ENCODE measurements at regions not wholly inside any gene's neighbourhood (a gene's known extent, or its start where the extent isn't known, plus 50 kb on each side); places are given as distances from the start of the nearest gene placed in this dataset.

GRCh38 chr6:40042232-40042631 is 108.0 kb upstream of the MOCS1 start:
- Histone ChIP-seq H3K79me2 (ENCODE audit: control insufficient read depth, low read length) (no peaks in the 10 kb centered on the region), H3K4me1 (ENCODE audit: control insufficient read depth, low read length) (no peaks in the 10 kb centered on the region), H3K4me2 (ENCODE audit: low read length) (no peak overlapping the region), H3F3A (ENCODE audit: control insufficient read depth, insufficient read depth) (no peaks in the 10 kb centered on the region), H3K27me3 (ENCODE audit: control insufficient read depth, low read length) (no peaks in the 10 kb centered on the region), H3K36me3 (ENCODE audit: control insufficient read depth, low read length) (no peaks in the 10 kb centered on the region), H4K20me1 (ENCODE audit: control insufficient read depth, insufficient read depth, low read depth, low read length) (no peaks in the 10 kb centered on the region), H3K4me3 (ENCODE audit: low read length) (no peak overlapping the region), H3K9me2 (replicated peaks; ENCODE audit: control insufficient read depth, low read length) (no peaks in the 10 kb centered on the region; the same call in 1 of the 2 replicates), H3K27ac (ENCODE audit: low read depth, low read length) (no peak overlapping the region), H3K9me3 (ENCODE audit: control insufficient read depth, insufficient read depth, low read length) (no peaks in the 10 kb centered on the region)
- TF ChIP-seq, protein P1, sequence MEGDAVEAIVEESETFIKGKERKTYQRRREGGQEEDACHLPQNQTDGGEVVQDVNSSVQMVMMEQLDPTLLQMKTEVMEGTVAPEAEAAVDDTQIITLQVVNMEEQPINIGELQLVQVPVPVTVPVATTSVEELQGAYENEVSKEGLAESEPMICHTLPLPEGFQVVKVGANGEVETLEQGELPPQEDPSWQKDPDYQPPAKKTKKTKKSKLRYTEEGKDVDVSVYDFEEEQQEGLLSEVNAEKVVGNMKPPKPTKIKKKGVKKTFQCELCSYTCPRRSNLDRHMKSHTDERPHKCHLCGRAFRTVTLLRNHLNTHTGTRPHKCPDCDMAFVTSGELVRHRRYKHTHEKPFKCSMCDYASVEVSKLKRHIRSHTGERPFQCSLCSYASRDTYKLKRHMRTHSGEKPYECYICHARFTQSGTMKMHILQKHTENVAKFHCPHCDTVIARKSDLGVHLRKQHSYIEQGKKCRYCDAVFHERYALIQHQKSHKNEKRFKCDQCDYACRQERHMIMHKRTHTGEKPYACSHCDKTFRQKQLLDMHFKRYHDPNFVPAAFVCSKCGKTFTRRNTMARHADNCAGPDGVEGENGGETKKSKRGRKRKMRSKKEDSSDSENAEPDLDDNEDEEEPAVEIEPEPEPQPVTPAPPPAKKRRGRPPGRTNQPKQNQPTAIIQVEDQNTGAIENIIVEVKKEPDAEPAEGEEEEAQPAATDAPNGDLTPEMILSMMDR (IDR thresholded peaks at IDR 0.05; ENCODE audit: low read depth, low read length, poor library complexity, severe bottlenecking) = no peak
- TF ChIP-seq EZH2phosphoT487 (IDR thresholded peaks at IDR 0.05; ENCODE audit: borderline replicate concordance, low read length) = no peak

DNA sequence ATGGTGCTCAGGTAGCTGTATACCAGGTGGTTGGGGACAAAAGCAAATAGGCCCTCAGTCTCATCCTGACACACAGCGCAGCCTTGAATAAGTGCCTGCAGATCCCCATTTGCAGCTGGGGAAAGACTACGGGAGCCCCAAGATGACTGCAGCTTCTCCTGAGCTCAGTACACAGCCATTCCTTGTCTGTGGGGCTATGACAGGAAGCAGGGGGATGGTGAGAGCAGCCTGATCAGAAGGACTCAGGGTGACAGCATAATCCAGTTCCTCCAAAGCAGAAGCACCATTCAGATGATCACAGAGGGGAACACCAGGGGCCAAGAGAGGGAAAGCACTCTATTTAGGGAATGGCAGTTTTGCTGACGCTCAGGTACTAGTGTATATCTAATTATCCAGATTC is 104.8 kb upstream of the MOCS1 start:
- Histone ChIP-seq H3K4me3 (ENCODE audit: low read length) (no peak overlapping the region), H3K36me3 (ENCODE audit: control insufficient read depth, low read length) (no peaks in the 10 kb centered on the region), H3K27ac (ENCODE audit: low read depth, low read length) (no peak overlapping the region), H3F3A (ENCODE audit: control insufficient read depth, insufficient read depth) (no peaks in the 10 kb centered on the region), H3K9me3 (ENCODE audit: control insufficient read depth, insufficient read depth, low read length) (no peaks in the 10 kb centered on the region), H3K27me3 (ENCODE audit: control insufficient read depth, low read length) (no peaks in the 10 kb centered on the region), H3K79me2 (ENCODE audit: control insufficient read depth, low read length) (no peaks in the 10 kb centered on the region), H3K4me1 (ENCODE audit: control insufficient read depth, low read length) (no peaks in the 10 kb centered on the region), H3K4me2 (ENCODE audit: low read length) (no peak overlapping the region), H3K9me2 (replicated peaks; ENCODE audit: control insufficient read depth, low read length) (no peaks in the 10 kb centered on the region; the same call in 1 of the 2 replicates), H4K20me1 (ENCODE audit: control insufficient read depth, insufficient read depth, low read depth, low read length) (no peaks in the 10 kb centered on the region)
- TF ChIP-seq, protein P1 (IDR thresholded peaks at IDR 0.05; ENCODE audit: low read depth, low read length, poor library complexity, severe bottlenecking) = no peak
- TF ChIP-seq EZH2phosphoT487 (IDR thresholded peaks at IDR 0.05; ENCODE audit: borderline replicate concordance, low read length) = no peak

GRCh38 chr6:40038626-40039025 is 104.4 kb upstream of the MOCS1 start:
- H3K36me3 ChIP-seq (ENCODE audit: control insufficient read depth, low read length) = no peaks in the 10 kb centered on the region
- no peaks in the 10 kb centered on the region; the same call in 1 of the 2 replicates for H3K9me2 ChIP-seq (replicated peaks; ENCODE audit: control insufficient read depth, low read length)
- no peaks in the 10 kb centered on the region for H3K79me2 ChIP-seq (ENCODE audit: control insufficient read depth, low read length)
- no peaks in the 10 kb centered on the region for H3F3A ChIP-seq (ENCODE audit: control insufficient read depth, insufficient read depth)
- no peaks in the 10 kb centered on the region for H4K20me1 ChIP-seq (ENCODE audit: control insufficient read depth, insufficient read depth, low read depth, low read length)
- H3K27me3 ChIP-seq (ENCODE audit: control insufficient read depth, low read length) = no peaks in the 10 kb centered on the region
- no peaks in the 10 kb centered on the region for H3K4me1 ChIP-seq (ENCODE audit: control insufficient read depth, low read length)
- H3K4me3 ChIP-seq (ENCODE audit: low read length) = no peak overlapping the region
- no peak overlapping the region for H3K4me2 ChIP-seq (ENCODE audit: low read length)
- no peak for TF ChIP-seq EZH2phosphoT487 (IDR thresholded peaks at IDR 0.05; ENCODE audit: borderline replicate concordance, low read length)
- TF ChIP-seq, protein P1 (IDR thresholded peaks at IDR 0.05; ENCODE audit: low read depth, low read length, poor library complexity, severe bottlenecking) = no peak
- H3K27ac ChIP-seq (ENCODE audit: low read depth, low read length) = no peak overlapping the region
- no peaks in the 10 kb centered on the region for H3K9me3 ChIP-seq (ENCODE audit: control insufficient read depth, insufficient read depth, low read length)
